ENCODE measurements at regions not wholly inside any gene's neighbourhood (a gene's known extent, or its start where the extent isn't known, plus 50 kb on each side); places are given as distances from the start of the nearest gene placed in this dataset.

- no peak for TF ChIP-seq PHF8 (conservative IDR thresholded peaks at IDR 0.05; ENCODE audit: low read depth, low read length)
- no peak for TF ChIP-seq RBBP5 (IDR thresholded peaks at IDR 0.05; ENCODE audit: borderline replicate concordance, low read depth, low read length)
- TF ChIP-seq CTCF (IDR thresholded peaks at IDR 0.05; ENCODE audit: control extremely low read depth in 1 of 3, insufficient read depth in 1 of 3, low read depth in 1 of 3, low read length in 3 of 3), result no peak
- no peak for TF ChIP-seq CREB1 (IDR thresholded peaks at IDR 0.05)
Measured at GRCh38 chr18:60950634-60951033, 382.6 kb upstream of the CDH20 start (continued).

All from H1 (cell line).